H9 (cell line): ENCODE measurements at regions not wholly inside any gene's neighbourhood (a gene's known extent, or its start where the extent isn't known, plus 50 kb on each side); places are given as distances from the start of the nearest gene placed in this dataset.

Source experiments
- DNase-seq: peaks from one replicate; pipeline ENCODE4 v3.0.0-alpha.2; 2017
- H2AFZ ChIP-seq: one replicate; pipeline ENCODE4 v1.6.1; 2013; ENCODE audit warnings: mild to moderate bottlenecking, low read length, control low read depth, moderate library complexity
- H2AK5ac ChIP-seq: 2 replicates; pipeline ENCODE4 v1.6.1; 2013; ENCODE audit warnings: low read length, control low read depth, mixed read lengths; ENCODE audit not compliant: insufficient read length
- H2BK120ac ChIP-seq: one replicate; pipeline ENCODE4 v1.6.1; 2013; ENCODE audit warnings: low read depth, mild to moderate bottlenecking, low read length, control low read depth, inconsistent platforms; ENCODE audit not compliant: poor library complexity, severe bottlenecking
- H2BK12ac ChIP-seq: 2 replicates; pipeline ENCODE4 v1.6.1; 2013; ENCODE audit warnings: low read length, control low read depth, mixed read lengths, low read depth; ENCODE audit not compliant: insufficient read length
- H2BK15ac ChIP-seq: 2 replicates; pipeline ENCODE4 v1.6.1; 2013; ENCODE audit warnings: low read depth, low read length, control low read depth
- H2BK20ac ChIP-seq: one replicate; pipeline ENCODE4 v1.6.1; 2013; ENCODE audit warnings: low read depth, mild to moderate bottlenecking, low read length, control low read depth, inconsistent platforms; ENCODE audit not compliant: poor library complexity, severe bottlenecking
- H2BK5ac ChIP-seq: 2 replicates; pipeline ENCODE4 v1.6.1; 2013; ENCODE audit warnings: low read length, control low read depth, mixed read lengths; ENCODE audit not compliant: insufficient read length
- H3K14ac ChIP-seq: 2 replicates; pipeline ENCODE4 v1.6.1; 2013; ENCODE audit warnings: low read length, control low read depth; ENCODE audit not compliant: insufficient read depth
- H3K18ac ChIP-seq: 2 replicates; pipeline ENCODE4 v1.6.1; 2013; ENCODE audit warnings: low read depth, mild to moderate bottlenecking, mixed read lengths, low read length, control low read depth; ENCODE audit not compliant: insufficient read length
- H3K23ac ChIP-seq: 2 replicates; pipeline ENCODE4 v1.6.1; 2013; ENCODE audit warnings: low read length, control low read depth, mixed read lengths, low read depth; ENCODE audit not compliant: insufficient read length
- H3K23me2 ChIP-seq: 2 replicates; pipeline ENCODE4 v1.6.1; 2013; ENCODE audit warnings: low read depth, mild to moderate bottlenecking, mixed read lengths, low read length, control low read depth; ENCODE audit not compliant: insufficient read length, poor library complexity, severe bottlenecking
- H3K27ac ChIP-seq: 2 replicates; pipeline ENCODE4 v1.5.1; 2013; ENCODE audit warnings: low read length, control low read depth, mixed read lengths, low read depth; ENCODE audit not compliant: insufficient read length
- H3K27me3 ChIP-seq: 2 replicates; pipeline ENCODE4 v1.6.1; 2013; ENCODE audit warnings: low read length, control low read depth, inconsistent platforms; ENCODE audit not compliant: insufficient read depth
- H3K4ac ChIP-seq: 2 replicates; pipeline ENCODE4 v1.6.1; 2013; ENCODE audit warnings: low read depth, mild to moderate bottlenecking, control low read depth, inconsistent platforms, low read length, moderate library complexity
- H3K4me1 ChIP-seq: 2 replicates; pipeline ENCODE4 v1.6.1; 2013; ENCODE audit warnings: low read length, control low read depth, inconsistent platforms; ENCODE audit not compliant: insufficient read depth
- H3K4me2 ChIP-seq: 2 replicates; pipeline ENCODE4 v1.6.1; 2013; ENCODE audit warnings: low read length, control low read depth, mixed read lengths; ENCODE audit not compliant: insufficient read length, insufficient read depth
- H3K56ac ChIP-seq: 2 replicates; pipeline ENCODE4 v1.6.1; 2013; ENCODE audit warnings: low read depth, mild to moderate bottlenecking, mixed read lengths, low read length, control low read depth; ENCODE audit not compliant: insufficient read length
- H3K79me1 ChIP-seq: 2 replicates; pipeline ENCODE4 v1.6.1; 2013; ENCODE audit warnings: low read depth, mild to moderate bottlenecking, moderate library complexity, low read length, control low read depth, inconsistent platforms; ENCODE audit not compliant: insufficient read depth, poor library complexity, severe bottlenecking
- H3K79me2 ChIP-seq: 2 replicates; pipeline ENCODE4 v1.6.1; 2013; ENCODE audit warnings: low read length, control low read depth, inconsistent platforms; ENCODE audit not compliant: insufficient read depth
- H3K9ac ChIP-seq: 2 replicates; pipeline ENCODE4 v1.6.1; 2013; ENCODE audit warnings: low read length, control low read depth, mixed read lengths; ENCODE audit not compliant: insufficient read length; ENCODE audit errors: extremely low read depth
- H3K9me3 ChIP-seq: one replicate; pipeline ENCODE4 v1.6.1; 2013; ENCODE audit warnings: low read depth, low read length, inconsistent platforms; ENCODE audit not compliant: control insufficient read depth
- H3T11ph ChIP-seq: one replicate; pipeline ENCODE4 v1.6.1; 2013; ENCODE audit warnings: mild to moderate bottlenecking, low read length, control low read depth, inconsistent platforms
- H4K20me1 ChIP-seq: one replicate; pipeline ENCODE4 v1.6.1; 2013; ENCODE audit not compliant: control insufficient read depth, insufficient read length, insufficient read depth
- H4K5ac ChIP-seq: 2 replicates; pipeline ENCODE4 v1.6.1; 2013; ENCODE audit warnings: low read depth, mild to moderate bottlenecking, mixed read lengths, low read length, control low read depth; ENCODE audit not compliant: insufficient read length
- H4K8ac ChIP-seq: replicated peaks from 2 replicates; pipeline ENCODE4 v1.6.1; 2013; ENCODE audit warnings: low read length, control low read depth, mixed read lengths, low read depth; ENCODE audit not compliant: insufficient read length
- H4K91ac ChIP-seq: 2 replicates; pipeline ENCODE4 v1.6.1; 2013; ENCODE audit warnings: low read depth, mild to moderate bottlenecking, moderate library complexity, mixed read lengths, low read length, control low read depth; ENCODE audit not compliant: insufficient read length
- H3K27ac Mint-ChIP-seq, 3 experiments: 2 replicates in 2 of 3; 3 replicates in 1 of 3; pipeline ENCODE4 v1.8.0; 2020 to 2021; ENCODE audit warnings: mixed read lengths in 3 of 3, mild to moderate bottlenecking in 1 of 3, moderate library complexity in 1 of 3
- H3K27me3 Mint-ChIP-seq: 2 replicates; pipeline ENCODE4 v1.8.0; 2021; ENCODE audit warnings: low read depth, mild to moderate bottlenecking, moderate library complexity, mixed read lengths
- H3K36me3 Mint-ChIP-seq, 3 experiments: 2 replicates in 2 of 3; 3 replicates in 1 of 3; pipeline ENCODE4 v1.8.0; 2020 to 2021; ENCODE audit warnings: low read depth in 3 of 3, mixed read lengths in 3 of 3; ENCODE audit not compliant: insufficient read depth in 1 of 3
- H3K4me1 Mint-ChIP-seq, 2 experiments: 2 replicates each; pipeline ENCODE4 v1.8.0; 2020; ENCODE audit warnings: mixed read lengths in 2 of 2
- H3K4me3 Mint-ChIP-seq, 2 experiments: 2 replicates in 1 of 2; 3 replicates in 1 of 2; pipeline ENCODE4 v1.8.0; 2020 to 2021; ENCODE audit warnings: mild to moderate bottlenecking in 2 of 2, mixed read lengths in 2 of 2, moderate library complexity in 1 of 2
- H3K9me3 Mint-ChIP-seq, 2 experiments: 2 replicates in 1 of 2; 3 replicates in 1 of 2; pipeline ENCODE4 v1.8.0; 2020; ENCODE audit warnings: mild to moderate bottlenecking in 2 of 2, mixed read lengths in 2 of 2, moderate library complexity in 1 of 2
- WGBS: extraction: QIAGEN DNeasy Blood & Tissue Kit; methylation state at CpG from one replicate; pipeline ENCODE4 v1.1.7; 2013; ENCODE audit warnings: missing lambda C conversion rate, low lambda C conversion rate, mixed read lengths; ENCODE audit not compliant: insufficient read length; ENCODE audit errors: extremely low coverage; 5-methylcytosine and 5-hydroxymethylcytosine counted together
- TF ChIP-seq, protein P1 (sequence below): fragments of 200-600 bp; sonication (generic); conservative IDR thresholded peaks from 3 replicates; pipeline ENCODE4 v1.8.0; 2021; ENCODE audit warnings: antibody characterized with exemption, mild to moderate bottlenecking

DNA sequence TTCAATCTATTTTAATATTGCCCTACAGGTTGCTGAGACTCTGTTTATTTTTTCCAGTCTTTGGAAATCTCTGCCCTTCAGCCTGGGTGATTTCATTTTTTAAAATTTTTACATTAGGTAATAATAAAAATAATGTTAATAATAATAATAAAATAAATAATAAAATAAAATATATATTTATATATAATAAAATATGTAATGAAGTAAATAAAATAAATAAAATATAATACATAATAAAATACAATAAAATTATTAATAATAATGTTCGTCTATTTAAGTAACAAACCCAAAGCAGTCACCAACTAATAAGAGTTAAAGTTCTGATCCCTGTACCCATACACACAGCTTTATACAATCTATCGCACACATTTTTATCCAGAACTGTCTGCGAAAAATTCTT, 130.5 kb downstream of the SEC23A start:
- Histone ChIP-seq H2BK120ac (no peak overlapping the region), H4K20me1 (no peaks in the 10 kb centered on the region), H4K5ac (no peak overlapping the region), H2BK20ac (no peak overlapping the region), H3K18ac (no peak overlapping the region), H3K79me2 (no peaks in the 10 kb centered on the region), H3K27me3 (no peaks in the 10 kb centered on the region), H3K9me3 (no peaks in the 10 kb centered on the region), H3K4me1 (no peaks in the 10 kb centered on the region), H2AK5ac (no peak overlapping the region), H3K9ac (no peak overlapping the region), H3K4ac (no peak overlapping the region), H3K14ac (no peak overlapping the region), H4K91ac (no peak overlapping the region), H3K79me1 (no peaks in the 10 kb centered on the region), H3K23ac (no peak overlapping the region), H2BK12ac (no peak overlapping the region), H3K4me2 (no peak overlapping the region), H3K23me2 (no peaks in the 10 kb centered on the region), H3K56ac (no peak overlapping the region), H3K27ac (no peak overlapping the region), H2BK15ac (no peak overlapping the region), H2AFZ (no peak overlapping the region), H3T11ph (no peak overlapping the region), H2BK5ac (no peak overlapping the region), H4K8ac (no peak overlapping the region)
- H3K4me1 Mint-ChIP-seq, result peaks cover 5 to 6% of the 10 kb centered on the region in 2 experiments; a peak in 3 of 4 replicates
- no peak overlapping the region for H3K4me3 Mint-ChIP-seq
- no peak for DNase-seq
- TF ChIP-seq, protein P1, sequence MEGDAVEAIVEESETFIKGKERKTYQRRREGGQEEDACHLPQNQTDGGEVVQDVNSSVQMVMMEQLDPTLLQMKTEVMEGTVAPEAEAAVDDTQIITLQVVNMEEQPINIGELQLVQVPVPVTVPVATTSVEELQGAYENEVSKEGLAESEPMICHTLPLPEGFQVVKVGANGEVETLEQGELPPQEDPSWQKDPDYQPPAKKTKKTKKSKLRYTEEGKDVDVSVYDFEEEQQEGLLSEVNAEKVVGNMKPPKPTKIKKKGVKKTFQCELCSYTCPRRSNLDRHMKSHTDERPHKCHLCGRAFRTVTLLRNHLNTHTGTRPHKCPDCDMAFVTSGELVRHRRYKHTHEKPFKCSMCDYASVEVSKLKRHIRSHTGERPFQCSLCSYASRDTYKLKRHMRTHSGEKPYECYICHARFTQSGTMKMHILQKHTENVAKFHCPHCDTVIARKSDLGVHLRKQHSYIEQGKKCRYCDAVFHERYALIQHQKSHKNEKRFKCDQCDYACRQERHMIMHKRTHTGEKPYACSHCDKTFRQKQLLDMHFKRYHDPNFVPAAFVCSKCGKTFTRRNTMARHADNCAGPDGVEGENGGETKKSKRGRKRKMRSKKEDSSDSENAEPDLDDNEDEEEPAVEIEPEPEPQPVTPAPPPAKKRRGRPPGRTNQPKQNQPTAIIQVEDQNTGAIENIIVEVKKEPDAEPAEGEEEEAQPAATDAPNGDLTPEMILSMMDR, result no peak
- H3K27me3 Mint-ChIP-seq, result no peaks in the 10 kb centered on the region
- H3K27ac Mint-ChIP-seq, result no peak overlapping the region
- no CpG with 5 or more reads among the region's 3 CpGs for WGBS
- H3K9me3 Mint-ChIP-seq, result peaks cover 0 to 5% of the 10 kb centered on the region in 2 experiments; a peak in 2 of 5 replicates
- no peaks in the 10 kb centered on the region; a peak in 1 of 7 replicates for H3K36me3 Mint-ChIP-seq
